ENCODE measurements at regions not wholly inside any gene's neighbourhood (a gene's known extent, or its start where the extent isn't known, plus 50 kb on each side); places are given as distances from the start of the nearest gene placed in this dataset.

GRCh38 chr6:112651239-112651638 lies 304.1 kb downstream of the RFPL4B start:
- Histone ChIP-seq H3K4me1 (no peaks in the 10 kb centered on the region), H3K36me3 (no peaks in the 10 kb centered on the region), H3K27me3 (no peaks in the 10 kb centered on the region), H3K27ac (no peak overlapping the region), H3K9me3 (no peaks in the 10 kb centered on the region), H3K4me3 (no peak overlapping the region)
- intact Hi-C loops (cut with DNase I; ENCODE audit: low total_unique reads): no loop called here
- DNase-seq: no peak
- no peak for TF ChIP-seq POLR2A (IDR thresholded peaks at IDR 0.05)
- TF ChIP-seq, protein P1, sequence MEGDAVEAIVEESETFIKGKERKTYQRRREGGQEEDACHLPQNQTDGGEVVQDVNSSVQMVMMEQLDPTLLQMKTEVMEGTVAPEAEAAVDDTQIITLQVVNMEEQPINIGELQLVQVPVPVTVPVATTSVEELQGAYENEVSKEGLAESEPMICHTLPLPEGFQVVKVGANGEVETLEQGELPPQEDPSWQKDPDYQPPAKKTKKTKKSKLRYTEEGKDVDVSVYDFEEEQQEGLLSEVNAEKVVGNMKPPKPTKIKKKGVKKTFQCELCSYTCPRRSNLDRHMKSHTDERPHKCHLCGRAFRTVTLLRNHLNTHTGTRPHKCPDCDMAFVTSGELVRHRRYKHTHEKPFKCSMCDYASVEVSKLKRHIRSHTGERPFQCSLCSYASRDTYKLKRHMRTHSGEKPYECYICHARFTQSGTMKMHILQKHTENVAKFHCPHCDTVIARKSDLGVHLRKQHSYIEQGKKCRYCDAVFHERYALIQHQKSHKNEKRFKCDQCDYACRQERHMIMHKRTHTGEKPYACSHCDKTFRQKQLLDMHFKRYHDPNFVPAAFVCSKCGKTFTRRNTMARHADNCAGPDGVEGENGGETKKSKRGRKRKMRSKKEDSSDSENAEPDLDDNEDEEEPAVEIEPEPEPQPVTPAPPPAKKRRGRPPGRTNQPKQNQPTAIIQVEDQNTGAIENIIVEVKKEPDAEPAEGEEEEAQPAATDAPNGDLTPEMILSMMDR (IDR thresholded peaks at IDR 0.05): no peak

DNA sequence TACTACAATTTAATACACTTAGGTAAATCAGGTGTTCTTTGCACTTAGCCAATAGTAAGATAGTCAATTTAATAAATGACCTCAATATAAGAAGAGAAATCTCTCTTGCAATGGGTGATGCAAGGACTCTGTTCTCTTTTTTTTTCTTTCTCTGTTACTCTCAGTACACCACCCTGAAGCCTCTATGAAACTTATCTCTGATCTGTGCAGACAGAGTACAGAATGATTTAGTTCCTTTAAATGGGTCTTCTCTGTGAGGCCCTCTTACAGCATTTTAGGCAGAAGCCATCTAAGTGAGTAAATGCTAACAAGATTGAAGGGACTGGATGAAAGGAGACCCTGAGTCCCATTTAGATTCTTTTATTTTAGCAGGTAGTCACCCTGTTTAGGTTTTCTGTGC lies 312.8 kb downstream of the RFPL4B start:
- TF ChIP-seq POLR2A (IDR thresholded peaks at IDR 0.05): no peak
- TF ChIP-seq, protein P1 (IDR thresholded peaks at IDR 0.05): no peak
- H3K4me1 ChIP-seq: no peaks in the 10 kb centered on the region
- intact Hi-C loops (cut with DNase I; ENCODE audit: low total_unique reads): no loop called here
- no peaks in the 10 kb centered on the region for H3K36me3 ChIP-seq
- no peak overlapping the region for H3K4me3 ChIP-seq
- no peaks in the 10 kb centered on the region for H3K27me3 ChIP-seq
- H3K27ac ChIP-seq: no peak overlapping the region
- no peaks in the 10 kb centered on the region for H3K9me3 ChIP-seq
- no peak for DNase-seq

- no peaks in the 10 kb centered on the region for H3K27me3 ChIP-seq
- TF ChIP-seq POLR2A (IDR thresholded peaks at IDR 0.05): no peak
- TF ChIP-seq, protein P1 (IDR thresholded peaks at IDR 0.05): no peak
- no peaks in the 10 kb centered on the region for H3K36me3 ChIP-seq
- H3K27ac ChIP-seq: no peak overlapping the region
- no peaks in the 10 kb centered on the region for H3K4me1 ChIP-seq
- intact Hi-C loops (cut with DNase I; ENCODE audit: low total_unique reads): no loop called here
- H3K4me3 ChIP-seq: no peak overlapping the region
- H3K9me3 ChIP-seq: no peaks in the 10 kb centered on the region
- DNase-seq: no peak
Measured at GRCh38 chr6:112660626-112661025, 313.5 kb downstream of the RFPL4B start.

DNA sequence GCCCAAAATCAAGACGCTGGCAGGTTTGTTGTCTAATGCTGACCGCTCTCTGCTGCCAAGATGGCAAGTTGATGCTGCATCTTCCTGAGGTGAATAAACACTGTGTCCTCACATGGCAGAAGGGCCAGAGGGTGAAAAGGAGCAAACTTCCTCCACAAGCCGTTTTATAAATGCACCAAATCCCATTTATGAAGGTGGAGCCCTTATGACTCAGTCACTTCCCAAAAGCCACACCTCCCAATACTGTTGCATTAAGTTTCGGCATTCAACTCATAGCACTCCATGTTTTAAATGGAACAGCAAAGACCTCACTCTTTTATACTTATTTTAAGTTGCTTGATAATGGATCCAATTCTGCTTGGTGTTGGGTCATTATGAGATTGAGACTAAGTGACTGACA lies 316.6 kb downstream of the RFPL4B start:
- DNase-seq: no peak
- Histone ChIP-seq H3K4me3 (no peak overlapping the region), H3K27ac (no peak overlapping the region), H3K9me3 (no peaks in the 10 kb centered on the region), H3K36me3 (no peaks in the 10 kb centered on the region), H3K4me1 (no peaks in the 10 kb centered on the region), H3K27me3 (no peaks in the 10 kb centered on the region)
- no peak for TF ChIP-seq POLR2A (IDR thresholded peaks at IDR 0.05)
- TF ChIP-seq, protein P1 (IDR thresholded peaks at IDR 0.05): no peak
- intact Hi-C loops (cut with DNase I; ENCODE audit: low total_unique reads): no loop called here

GRCh38 chr6:112665114-112665513 lies 318.0 kb downstream of the RFPL4B start:
- Histone ChIP-seq H3K27ac (no peak overlapping the region), H3K4me1 (no peaks in the 10 kb centered on the region), H3K4me3 (no peak overlapping the region), H3K36me3 (no peaks in the 10 kb centered on the region), H3K9me3 (no peaks in the 10 kb centered on the region), H3K27me3 (no peaks in the 10 kb centered on the region)
- TF ChIP-seq, protein P1 (IDR thresholded peaks at IDR 0.05): no peak
- TF ChIP-seq POLR2A (IDR thresholded peaks at IDR 0.05): no peak
- intact Hi-C loops (cut with DNase I; ENCODE audit: low total_unique reads): no loop called here
- DNase-seq: no peak
